Testis (tissue), 2 donors: ENCODE measurements at regions not wholly inside any gene's neighbourhood (a gene's known extent, or its start where the extent isn't known, plus 50 kb on each side); places are given as distances from the start of the nearest gene placed in this dataset.

ENCODE experiments used
- CTCF ChIP-seq, 3 experiments: fragments of 450-650 bp in 2 of 3; fragments of 200-600 bp in 1 of 3; sonication (generic) in 1 of 3; IDR thresholded peaks; one replicate each; pipeline ENCODE4 v1.5.1; 2016 to 2019; ENCODE audit warnings: antibody characterized with exemption in 3 of 3, mild to moderate bottlenecking in 2 of 3, moderate library complexity in 1 of 3
- POLR2A ChIP-seq: fragments of 450-650 bp; IDR thresholded peaks from one replicate; pipeline ENCODE4 v1.6.1; 2017; ENCODE audit warnings: antibody characterized with exemption, mild to moderate bottlenecking, moderate library complexity

- TF ChIP-seq CTCF (IDR thresholded peaks at IDR 0.05) (no peak), POLR2A (no peak)
Observed at GRCh38 chr3:95272781-95273180, 1209.9 kb downstream of the NSUN3 start.
